Activated CD8-positive, alpha-beta memory T cell treated with anti-CD3 and anti-CD28 coated beads for 1 hour (primary cell): ENCODE measurements at regions not wholly inside any gene's neighbourhood (a gene's known extent, or its start where the extent isn't known, plus 50 kb on each side); places are given as distances from the start of the nearest gene placed in this dataset.

Source experiments
- DNase-seq, 2 donors: peaks; one replicate each; pipeline ENCODE4 v3.0.0-alpha.2; 2020; ENCODE audit warnings: low read depth in 1 of 2; ENCODE audit errors: extremely low read depth in 1 of 2

GRCh38 chr14:49401373-49401772, 184.8 kb downstream of the RPS29 start:
- no peak for DNase-seq

DNA sequence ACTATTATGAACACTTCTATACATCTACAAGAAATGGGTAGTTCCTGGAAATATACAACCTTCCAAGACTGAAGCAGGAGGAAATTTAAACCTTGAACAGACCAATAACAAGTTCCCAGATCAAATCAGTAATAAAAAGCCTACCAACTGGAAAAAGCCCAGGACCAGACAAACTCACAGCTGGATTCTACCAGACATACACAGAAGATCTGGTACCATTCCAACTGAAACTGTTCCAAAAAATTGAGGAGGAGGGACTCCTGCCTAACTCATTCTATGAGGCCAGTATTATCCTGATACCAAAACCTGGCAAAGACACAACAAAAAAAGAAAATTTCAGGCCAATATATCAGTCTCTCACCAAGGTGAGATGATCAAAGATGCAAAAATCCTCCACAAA, 189.4 kb downstream of the RPS29 start:
- no peak for DNase-seq

DNA sequence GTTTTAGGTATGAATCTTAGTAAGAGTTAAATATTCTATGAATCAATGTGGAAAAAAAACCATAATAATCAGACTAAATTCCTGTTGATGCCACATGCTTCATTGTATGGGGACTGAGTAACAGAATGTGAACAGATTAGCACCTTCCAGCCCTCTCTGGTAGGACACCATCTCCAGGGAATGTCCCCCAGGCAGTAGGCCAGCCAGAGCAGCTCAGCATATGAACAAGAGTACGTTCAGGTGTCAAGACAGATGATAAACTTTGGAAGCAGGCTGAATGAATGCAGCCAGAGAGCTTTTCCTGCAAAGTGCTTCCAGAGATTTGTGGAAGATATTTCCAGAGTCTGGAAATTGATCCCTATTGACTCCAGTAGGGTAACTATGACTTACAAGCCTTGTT, 204.4 kb downstream of the RPS29 start:
- DNase-seq, result no peak

GRCh38 chr14:49367696-49368095, 218.5 kb downstream of the RPS29 start:
- DNase-seq, result no peak

DNA sequence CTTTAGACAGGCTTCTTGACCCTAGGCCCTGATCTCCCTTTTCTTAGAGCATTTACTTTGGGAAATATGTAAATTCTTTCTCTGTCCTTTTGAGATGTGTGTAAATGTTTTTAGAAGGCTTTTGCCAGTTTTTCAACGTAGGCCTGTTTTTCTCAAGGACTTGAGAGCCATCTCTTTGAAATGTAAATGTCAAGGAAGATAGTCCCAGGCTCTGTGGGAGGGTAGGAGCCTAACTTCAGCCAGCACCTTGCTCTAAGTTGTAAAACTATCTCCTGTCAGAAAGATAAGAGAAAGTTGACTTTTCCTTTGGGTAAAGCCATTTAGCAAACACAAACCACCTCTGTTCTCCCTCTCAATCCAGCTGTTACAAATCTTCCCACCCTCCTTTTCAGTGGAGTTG, 219.8 kb downstream of the RPS29 start:
- no peak for DNase-seq

GRCh38 chr14:49364752-49365117, 221.4 kb downstream of the RPS29 start:
- DNase-seq, result no peak

- DNase-seq, result no peak
Measured at GRCh38 chr14:49363821-49364751, 222.1 kb downstream of the RPS29 start.

- no peak for DNase-seq
Measured at GRCh38 chr14:49362916-49363315, 223.3 kb downstream of the RPS29 start.

GRCh38 chr14:49339130-49339529, 247.1 kb downstream of the RPS29 start:
- DNase-seq, result no peak

GRCh38 chr14:49319810-49320209, 266.4 kb downstream of the RPS29 start:
- no peak for DNase-seq

- no peak for DNase-seq
Measured at GRCh38 chr14:49315570-49315969, 270.6 kb downstream of the RPS29 start.

DNA sequence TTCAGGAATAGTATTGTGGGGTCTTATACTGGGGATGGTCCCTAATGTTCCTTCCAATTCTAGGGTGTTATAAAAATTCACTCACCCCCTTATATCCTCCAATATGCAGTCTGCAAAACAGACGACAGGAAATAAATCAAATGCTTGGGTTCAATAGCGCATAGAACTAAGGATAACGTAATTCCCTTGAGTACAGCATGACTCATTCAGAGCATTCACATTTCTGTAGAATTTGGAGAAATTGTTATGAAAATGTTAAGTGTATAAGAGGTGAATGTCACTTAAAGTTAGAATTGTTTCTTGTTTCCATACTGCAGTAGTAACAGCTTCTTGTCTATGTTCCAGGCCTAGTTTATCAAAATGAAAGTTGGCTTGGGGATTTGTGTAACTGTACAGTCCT, 271.4 kb downstream of the RPS29 start:
- no peak for DNase-seq

DNA sequence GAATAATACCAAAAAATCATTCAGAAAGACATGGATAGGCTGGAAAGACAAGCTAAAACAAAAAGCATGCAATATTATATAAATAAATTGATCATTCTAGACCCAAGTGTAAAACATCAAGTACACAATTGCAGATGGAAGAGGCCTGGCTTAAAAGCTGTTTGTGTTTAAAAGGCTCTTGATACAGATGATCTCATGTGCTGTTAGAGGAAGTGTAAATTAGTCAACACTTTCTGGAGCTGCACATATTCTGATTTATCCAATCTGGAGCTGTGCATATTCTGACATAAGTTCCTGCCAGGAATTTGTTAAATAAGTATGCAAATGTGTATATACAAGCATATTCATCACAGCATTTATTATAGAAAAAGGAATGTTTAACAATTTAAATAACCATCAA, 273.1 kb downstream of the RPS29 start:
- no peak for DNase-seq

GRCh38 chr14:49310298-49310697, 275.9 kb downstream of the RPS29 start:
- no peak for DNase-seq

DNA sequence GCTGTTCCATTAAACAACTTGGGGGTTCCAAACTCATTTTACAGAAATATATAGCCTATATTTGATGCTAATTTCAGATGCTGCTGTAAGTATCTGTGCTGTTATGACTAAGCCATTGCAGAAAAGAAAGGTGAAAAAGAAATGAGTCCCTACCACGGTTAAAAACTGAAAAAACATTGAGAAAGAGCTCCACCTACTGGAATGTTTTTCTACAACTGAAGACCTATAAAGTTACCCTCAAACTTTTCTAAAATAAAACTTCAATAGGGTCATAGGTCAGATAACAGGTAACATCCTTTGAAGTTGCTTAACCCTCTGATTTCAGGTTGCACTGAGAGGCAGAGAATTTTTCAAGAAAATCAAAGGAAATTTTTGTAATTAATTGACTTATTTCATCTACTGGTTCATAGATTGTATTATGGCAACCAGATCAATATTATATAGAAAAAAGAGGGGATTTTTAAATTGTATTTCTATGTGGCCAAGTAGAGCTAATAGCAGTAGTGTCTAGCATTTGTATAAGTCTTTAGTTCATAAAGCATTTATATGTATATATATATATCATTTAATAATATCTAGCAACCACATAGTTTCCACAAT, 279.9 kb downstream of the RPS29 start:
- DNase-seq, result no peak

- DNase-seq, result peak in 1 of 2 donors; percentile 0
Measured at GRCh38 chr14:49303946-49304516, 282.1 kb downstream of the RPS29 start.

DNA sequence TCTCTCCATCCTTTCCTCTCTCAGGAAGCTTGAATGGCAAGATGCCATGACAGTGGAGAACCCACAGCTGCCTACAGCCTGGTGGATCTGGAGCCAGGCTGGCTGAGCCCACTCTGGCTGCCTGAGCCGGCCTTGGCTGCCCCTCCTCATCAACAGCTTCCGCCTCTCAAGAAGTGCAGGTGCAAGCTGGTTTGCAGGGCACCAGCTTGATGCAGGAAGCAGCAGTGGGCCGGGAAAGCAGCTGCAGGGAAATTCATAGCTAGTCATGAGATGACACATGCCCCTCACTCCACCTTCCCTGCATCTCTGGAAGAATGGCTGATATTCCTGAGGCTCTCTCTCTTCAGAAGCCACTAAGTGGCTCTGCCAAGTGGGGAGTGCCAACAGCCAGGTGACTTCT, 289.1 kb downstream of the RPS29 start:
- no peak for DNase-seq

- DNase-seq, result no peak
Measured at GRCh38 chr14:49294621-49295148, 291.5 kb downstream of the RPS29 start.

DNA sequence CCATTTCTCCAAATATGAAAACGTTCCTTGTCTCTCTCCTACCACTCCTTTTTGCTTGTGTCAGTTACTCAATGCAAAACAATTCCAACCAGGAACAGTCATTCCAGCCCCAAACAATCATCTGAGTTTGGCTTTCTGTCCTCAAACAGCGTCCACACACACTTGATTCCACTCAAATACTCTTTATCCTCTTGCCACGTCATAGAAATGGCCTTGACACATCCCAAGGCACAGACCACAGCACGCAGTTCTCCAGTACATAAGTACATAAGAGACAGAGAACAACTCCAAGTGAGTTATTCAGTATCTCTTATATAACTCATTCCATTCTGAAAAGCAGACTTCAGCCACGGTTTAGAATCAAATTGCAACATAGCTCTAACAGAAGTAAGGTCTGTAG, 299.2 kb downstream of the RPS29 start:
- no peak for DNase-seq

DNA sequence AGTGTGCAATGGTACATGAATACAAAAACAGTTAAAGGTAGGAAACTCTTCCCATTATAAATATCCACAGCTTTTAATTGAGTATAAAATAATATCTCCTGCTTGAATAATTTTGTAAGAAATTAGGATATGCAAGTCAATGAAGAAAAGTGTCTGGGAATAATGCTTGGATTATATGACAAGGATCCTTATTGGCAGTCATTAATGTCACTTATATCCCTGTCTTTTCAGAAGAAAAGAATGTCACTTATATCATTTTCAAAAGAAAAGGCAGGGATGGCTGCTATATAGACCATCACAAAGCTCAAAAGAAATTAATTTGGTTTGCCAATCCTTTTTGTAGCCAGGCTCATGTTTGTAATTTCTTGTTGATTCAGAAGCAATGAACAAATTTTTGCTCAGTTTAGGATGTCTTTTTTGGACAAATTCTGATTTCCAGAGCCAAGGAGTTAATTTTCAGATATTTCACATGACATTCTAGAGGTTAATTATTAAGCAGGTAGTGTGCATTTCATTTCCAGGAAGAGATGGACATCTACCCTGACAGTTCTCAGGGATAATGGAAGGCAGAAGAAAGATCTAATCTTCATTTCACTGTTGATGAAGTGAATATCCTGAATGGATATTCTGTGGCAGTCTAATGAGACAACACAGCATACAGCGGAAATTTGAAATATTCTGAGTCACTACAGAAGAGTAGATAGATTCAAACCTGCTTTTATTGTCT, 299.8 kb downstream of the RPS29 start:
- no peak for DNase-seq

DNA sequence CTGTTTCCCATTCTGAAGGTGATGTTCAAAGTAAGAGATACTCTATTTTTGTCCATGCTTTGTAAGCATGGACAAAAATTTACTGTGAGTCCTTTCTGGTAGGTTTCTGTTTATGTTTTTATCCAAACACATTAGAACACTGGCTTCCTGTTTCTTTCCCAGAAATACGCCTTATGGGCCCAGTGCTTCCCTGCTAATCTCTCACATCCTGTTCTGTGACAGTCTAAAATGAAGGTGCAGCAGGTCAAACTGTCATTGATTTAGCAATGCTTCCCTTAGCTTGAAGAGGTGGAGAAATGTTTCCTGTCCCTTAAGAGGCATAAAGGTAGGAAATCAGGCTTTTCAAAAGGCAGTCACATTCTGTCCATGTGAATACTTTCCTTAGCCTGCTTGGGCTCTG, 305.6 kb downstream of the RPS29 start:
- no peak for DNase-seq
